Heart left ventricle (tissue), 16 donors: ENCODE measurements at regions not wholly inside any gene's neighbourhood (a gene's known extent, or its start where the extent isn't known, plus 50 kb on each side); places are given as distances from the start of the nearest gene placed in this dataset.

Experiments
- ATAC-seq, 4 donors: fragments of 200-7000 bp; cut with Tn5 transposase; one replicate each; pipeline ENCODE4 v1.9.1; 2020 to 2022; ENCODE audit warnings: moderate library complexity in 4 of 4, mild to moderate bottlenecking in 3 of 4, moderate number of reproducible peaks in 1 of 4
- DNase-seq, 5 donors: peaks; one replicate each; pipeline ENCODE4 v3.0.0-alpha.2; 2020
- H3K27ac ChIP-seq, 12 donors: fragments of 200-600 bp; sonication (generic) in 4 of 12; one replicate each; pipeline versions ENCODE4 v1.5.0 to v1.8.0; 2016 to 2022; ENCODE audit warnings: mild to moderate bottlenecking in 2 of 12
- H3K27me3 ChIP-seq, 9 donors: fragments of 200-600 bp; sonication (generic) in 2 of 9; one replicate each; pipeline versions ENCODE4 v1.5.1 to v1.8.0; 2016 to 2022; ENCODE audit warnings: mild to moderate bottlenecking in 3 of 9
- H3K36me3 ChIP-seq, 9 donors: fragments of 200-600 bp; sonication (generic) in 2 of 9; one replicate each; pipeline versions ENCODE4 v1.5.0 to v1.8.0; 2018 to 2022; ENCODE audit warnings: mild to moderate bottlenecking in 2 of 9
- H3K4me1 ChIP-seq, 12 donors: fragments of 200-600 bp; sonication (generic) in 4 of 12; one replicate each; pipeline versions ENCODE4 v1.5.0 to v1.8.0; 2016 to 2022; ENCODE audit warnings: mild to moderate bottlenecking in 3 of 12
- H3K4me3 ChIP-seq, 12 donors: fragments of 200-600 bp; sonication (generic) in 4 of 12; one replicate each; pipeline versions ENCODE4 v1.5.0 to v1.8.0; 2017 to 2022; ENCODE audit warnings: mild to moderate bottlenecking in 9 of 12, moderate library complexity in 4 of 12
- H3K9me3 ChIP-seq, 12 donors: fragments of 200-600 bp; sonication (generic) in 4 of 12; one replicate each; pipeline versions ENCODE4 v1.5.0 to v1.8.0; 2016 to 2022; ENCODE audit warnings: mild to moderate bottlenecking in 1 of 12
- CTCF ChIP-seq, 12 donors: fragments of 200-600 bp; sonication (generic) in 4 of 12; IDR thresholded peaks; one replicate each; pipeline versions ENCODE4 v1.5.0 to v1.8.0; 2018 to 2022; ENCODE audit warnings: antibody characterized with exemption in 12 of 12, mild to moderate bottlenecking in 5 of 12
- POLR2A ChIP-seq, 2 donors: fragments of 450-650 bp; IDR thresholded peaks; one replicate each; pipeline ENCODE4 v1.6.1; 2017; ENCODE audit warnings: antibody characterized with exemption in 2 of 2, mild to moderate bottlenecking in 2 of 2, moderate library complexity in 2 of 2
- WGBS, 4 donors: extraction: QIAGEN DNeasy Blood & Tissue Kit in 2 of 4; methylation state at CpG; one replicate each; pipeline versions ENCODE4 v1.1.5 to v1.1.7; 2013 to 2018; 5-methylcytosine and 5-hydroxymethylcytosine counted together
- intact Hi-C, 10 donors: fragments of 100-400 bp; cut with DNase I; formaldehyde crosslinking; loops; one replicate each; pipeline versions ENCODE4 v1.11.1 to v1.14.2; 2022
- donor health status: ischemic (EF 13 %, LVEDD 7.1; RV severe dilation, severe dysfunction).
- donor health status: healthy with polysubstance abuse.
- donor health status: DM: no; HTN: yes; CAD: no.
- donor health status: DM: no; HTN: no; CAD: no.
- donor health status: ischemic (EF 25% LVEDD 6.9; RV normal size, moderate dysfunction).
- donor health status: ischemic (EF 25% LVEDD 5.7; RV mildly dilated, moderate dysfunction).
- donor health status: healthy.
- donor health status: DM: yes; HTN: yes; CAD: no.
- donor health status: ischemic (EF 35%, LVEDD 5.7; RV mildly dilated, moderate dysfunction).
- donor health status: nonischemic (EF 11% LVEDD 7.7; RV severe dilation, severe dysfunction).
- donor health status: DM: yes; HTN: yes; CAD: no.
- donor health status: PGD.
- donor health status: ischemic (EF 29% LVEDD 5.4; RV normal size, mild dysfunction).
- donor health status: nonischemic (EF 23%, LVEDD 6.1; RV moderate dilation, normal function).

GRCh38 chr13:105213512-105213911, 1322.0 kb downstream of the EFNB2 start:
- no peak for TF ChIP-seq CTCF (IDR thresholded peaks at IDR 0.05)
- TF ChIP-seq POLR2A (IDR thresholded peaks at IDR 0.05) = no peak

DNA sequence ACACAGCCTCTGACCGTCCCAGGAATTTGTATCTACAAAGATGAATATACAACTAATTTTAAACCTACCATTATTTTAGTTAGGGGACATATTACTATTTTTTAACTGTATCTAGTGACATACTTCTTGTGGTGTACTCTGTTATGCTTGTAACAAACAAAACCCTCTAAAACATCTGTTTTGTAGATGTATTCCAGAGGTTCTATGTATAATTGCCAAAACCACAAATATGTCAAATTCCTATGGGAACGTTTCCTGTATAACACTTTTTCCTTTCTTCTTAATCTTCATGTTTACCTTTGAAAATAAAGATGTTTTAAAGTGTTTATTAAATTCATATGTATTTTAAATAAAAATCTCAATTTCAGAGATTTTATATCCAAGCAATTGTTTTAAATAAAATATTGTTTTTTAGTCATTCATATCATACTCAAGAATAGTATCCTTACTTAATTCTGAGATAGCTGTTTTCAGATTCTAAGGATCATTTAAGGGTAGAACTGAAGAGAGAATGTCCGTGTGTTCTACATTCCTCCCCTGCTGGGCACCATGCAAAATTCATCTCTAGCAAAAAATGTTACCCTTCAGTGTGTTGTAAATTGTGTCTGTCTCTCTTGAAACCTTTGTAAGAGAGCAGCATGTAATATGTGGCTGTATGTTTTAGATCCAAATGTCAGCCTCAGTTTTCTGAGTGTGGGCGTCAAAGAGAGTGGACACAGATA, 1327.7 kb downstream of the EFNB2 start:
- no peaks in the 10 kb centered on the region for H3K9me3 ChIP-seq
- H3K4me3 ChIP-seq = no peak overlapping the region
- DNase-seq (no peak), ATAC-seq (no peak)
- H3K27ac ChIP-seq = no peak overlapping the region
- H3K36me3 ChIP-seq = no peaks in the 10 kb centered on the region
- H3K27me3 ChIP-seq = no peaks in the 10 kb centered on the region
- H3K4me1 ChIP-seq = no peaks in the 10 kb centered on the region
- intact Hi-C loops = no loop called here
- TF ChIP-seq CTCF (IDR thresholded peaks at IDR 0.05) = no peak
- TF ChIP-seq POLR2A (IDR thresholded peaks at IDR 0.05) = no peak
- WGBS, 4 donors = 48 to 66% (median 61%) methylated on average over 4 of the region's 4 CpGs

More at GRCh38 chr13:105213512-105213911, 1322.0 kb downstream of the EFNB2 start:
- intact Hi-C loops = no loop called here
- DNase-seq = no peak
- no peaks in the 10 kb centered on the region for H3K27me3 ChIP-seq
- H3K4me1 ChIP-seq = no peaks in the 10 kb centered on the region
- no peak for ATAC-seq
- no peaks in the 10 kb centered on the region for H3K9me3 ChIP-seq
- no peak overlapping the region for H3K27ac ChIP-seq
- H3K36me3 ChIP-seq = no peaks in the 10 kb centered on the region
- WGBS, 4 donors = 89 to 95% (median 93%) methylated on average over 3 of the region's 3 CpGs
- no peak overlapping the region for H3K4me3 ChIP-seq

GRCh38 chr13:105202354-105202753, 1333.1 kb downstream of the EFNB2 start:
- ATAC-seq = no peak
- Histone ChIP-seq H3K27me3 (no peaks in the 10 kb centered on the region), H3K27ac (no peak overlapping the region), H3K4me3 (no peak overlapping the region), H3K36me3 (no peaks in the 10 kb centered on the region), H3K9me3 (no peaks in the 10 kb centered on the region), H3K4me1 (no peaks in the 10 kb centered on the region)
- TF ChIP-seq POLR2A (IDR thresholded peaks at IDR 0.05) (no peak), CTCF (IDR thresholded peaks at IDR 0.05) (peak; percentile 24 to 61 (median 43))
- no peak for DNase-seq
- intact Hi-C loops = loop anchor here in 2 of 10 donors (5.0 kb wide), 1 partner anchor 430 kb away; no protein-coding TSS in a partner anchor

DNA sequence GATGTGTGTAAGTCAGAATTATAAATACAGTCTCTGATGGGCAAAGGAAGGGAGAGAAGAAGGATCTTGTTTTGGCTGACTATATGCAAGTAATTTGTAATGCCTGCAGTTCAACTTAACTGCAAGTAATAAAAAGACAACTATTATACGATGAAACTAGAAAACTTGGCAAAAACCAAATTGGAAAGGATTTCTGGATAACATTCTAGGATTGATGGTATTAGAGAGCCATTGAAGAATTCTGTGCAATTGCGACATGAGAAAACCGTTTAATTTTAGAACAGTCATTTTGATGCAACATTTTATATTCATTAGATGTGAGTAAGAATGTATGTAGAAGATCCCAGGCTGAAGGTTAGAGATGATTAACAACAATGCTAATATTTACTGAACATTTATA, 1334.1 kb downstream of the EFNB2 start:
- no peak for TF ChIP-seq CTCF (IDR thresholded peaks at IDR 0.05)
- TF ChIP-seq POLR2A (IDR thresholded peaks at IDR 0.05) = no peak
- intact Hi-C loops = loop anchor here in 2 of 10 donors (5.0 kb wide), 1 partner anchor 429 kb away; no protein-coding TSS in a partner anchor

More for the DNA sequence above, 1334.1 kb downstream of the EFNB2 start:
- no peak overlapping the region for H3K4me3 ChIP-seq
- WGBS, 4 donors = 77 to 89% (median 83%) methylated on average over 3 of the region's 3 CpGs
- H3K27ac ChIP-seq = no peak overlapping the region
- H3K27me3 ChIP-seq = no peaks in the 10 kb centered on the region
- DNase-seq (no peak), ATAC-seq (no peak)
- no peaks in the 10 kb centered on the region for H3K4me1 ChIP-seq
- H3K36me3 ChIP-seq = no peaks in the 10 kb centered on the region
- no peaks in the 10 kb centered on the region for H3K9me3 ChIP-seq
